Ureter (tissue), 1 donor: ENCODE measurements at regions not wholly inside any gene's neighbourhood (a gene's known extent, or its start where the extent isn't known, plus 50 kb on each side); places are given as distances from the start of the nearest gene placed in this dataset.
A peak's percentile ranks its signal among the peaks of the same experiment; 100 is the strongest.
"Not testable (repeated sequence)": the region's sequence is repeated elsewhere in the genome, so short reads cannot be mapped to it uniquely, and the experiment has no call there.

Experiments used
- DNase-seq: peaks from one replicate; pipeline ENCODE4 v3.0.0-alpha.2; 2020; ENCODE audit warnings: low spot score
- donor health status: DM: yes; HTN: yes; CAD: no.

DNA sequence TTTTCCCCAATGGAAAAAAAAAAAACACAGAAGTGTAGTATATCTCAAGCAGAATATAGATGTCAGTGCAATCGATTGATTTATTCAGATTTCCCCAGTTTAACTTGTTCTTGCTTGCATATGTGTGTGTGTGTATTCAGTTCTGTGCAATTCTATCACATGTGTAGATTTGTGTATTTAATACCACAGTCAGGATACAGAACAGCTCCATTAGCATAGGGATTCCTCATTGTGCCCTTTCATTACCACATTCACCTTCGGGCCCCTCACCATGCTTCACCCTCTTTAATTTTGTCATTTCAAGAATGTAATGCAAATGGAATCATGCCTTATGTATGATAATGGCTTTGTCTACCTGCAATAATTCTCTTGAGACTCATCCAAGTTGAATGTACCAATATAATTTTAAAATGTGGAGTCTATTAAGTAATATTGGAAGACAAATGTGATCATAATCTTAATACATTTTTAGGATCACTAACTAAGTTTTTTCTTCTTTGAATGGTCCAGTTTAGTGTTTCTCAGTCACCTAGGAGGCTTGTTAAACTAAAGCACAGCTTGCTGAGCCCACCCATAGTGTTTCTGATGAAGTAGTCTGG is 187.9 kb downstream of the TENT5A start:
- no peak for DNase-seq

DNA sequence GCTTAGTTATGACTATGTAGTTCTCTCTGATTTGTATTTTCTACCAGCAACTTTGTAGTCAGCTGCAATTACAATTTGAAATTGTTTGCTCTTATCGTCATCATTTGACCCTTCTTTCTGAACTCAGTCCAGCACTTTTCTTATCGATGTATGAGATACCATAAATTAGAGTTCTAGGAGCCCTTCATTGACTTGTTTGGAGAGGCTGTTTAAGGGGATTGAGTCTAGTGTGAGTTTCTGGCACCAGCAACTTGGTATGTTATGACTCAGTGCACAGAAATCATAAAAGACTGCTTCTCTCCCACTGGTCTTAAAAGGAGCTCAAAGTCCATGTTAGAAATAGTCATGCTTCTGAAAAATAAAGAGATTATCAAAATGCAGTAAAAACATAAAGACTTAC is 190.3 kb downstream of the TENT5A start:
- DNase-seq, result no peak

DNA sequence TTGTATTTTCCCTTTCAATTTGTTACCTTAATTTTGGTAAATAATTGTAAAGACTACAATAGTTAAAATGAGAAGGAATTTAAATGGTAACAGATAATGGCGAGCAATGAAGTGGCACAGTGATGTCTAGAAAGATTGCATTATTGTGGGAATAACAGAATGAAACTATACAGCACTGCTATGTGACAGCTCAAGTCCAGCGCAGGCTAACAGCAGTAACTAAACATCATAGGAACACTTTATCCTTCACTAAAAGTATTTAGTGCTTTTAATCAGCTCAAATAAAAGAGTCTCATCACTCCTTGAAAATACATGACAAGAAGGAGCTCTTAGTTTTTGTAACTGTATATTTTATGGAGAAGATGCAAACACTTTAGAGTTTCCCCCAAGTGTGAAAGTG is 190.8 kb downstream of the TENT5A start:
- no peak for DNase-seq

DNA sequence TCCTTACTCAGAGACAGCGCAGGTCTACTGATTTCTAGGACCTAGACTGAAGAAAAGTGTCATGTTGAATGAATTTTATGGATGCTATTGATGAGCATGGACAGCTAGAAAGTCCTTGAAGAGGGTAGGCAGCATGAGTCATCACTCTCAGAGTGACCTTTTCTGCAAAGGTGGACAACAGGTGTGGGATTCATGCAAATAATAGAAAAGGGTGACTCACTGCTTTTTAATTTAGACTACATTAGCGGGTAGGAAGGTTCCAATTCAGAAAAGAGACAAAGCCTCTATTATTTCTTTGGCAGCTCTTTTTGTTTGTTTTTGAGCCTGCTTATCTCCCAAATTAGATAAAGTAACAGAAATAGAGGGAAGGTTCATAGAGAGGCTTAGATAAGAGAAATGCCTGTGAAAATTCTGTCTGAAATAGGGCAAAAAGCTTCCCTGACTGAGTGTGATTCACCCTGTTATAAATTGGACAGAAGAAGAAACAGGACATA is 191.4 kb downstream of the TENT5A start:
- no peak for DNase-seq

DNA sequence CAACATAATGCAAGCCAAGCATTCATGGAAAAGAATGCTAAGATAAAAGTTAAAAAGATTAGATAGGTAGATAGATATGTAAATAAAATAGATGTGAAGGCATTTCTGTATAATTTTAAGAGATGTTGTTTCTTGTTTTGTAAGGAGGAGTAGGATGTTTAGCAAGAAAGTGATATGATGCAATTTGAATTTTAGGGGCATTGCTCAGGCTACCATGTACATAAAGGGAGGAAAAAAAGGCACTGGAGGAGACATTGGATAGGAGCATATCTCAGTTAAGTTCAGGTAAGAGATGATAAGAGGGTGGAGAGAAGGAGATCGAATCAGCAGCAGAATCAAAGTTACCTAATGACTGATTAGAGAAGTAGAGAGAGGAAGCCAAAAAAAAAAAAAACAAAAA is 194.7 kb downstream of the TENT5A start:
- no peak for DNase-seq

DNA sequence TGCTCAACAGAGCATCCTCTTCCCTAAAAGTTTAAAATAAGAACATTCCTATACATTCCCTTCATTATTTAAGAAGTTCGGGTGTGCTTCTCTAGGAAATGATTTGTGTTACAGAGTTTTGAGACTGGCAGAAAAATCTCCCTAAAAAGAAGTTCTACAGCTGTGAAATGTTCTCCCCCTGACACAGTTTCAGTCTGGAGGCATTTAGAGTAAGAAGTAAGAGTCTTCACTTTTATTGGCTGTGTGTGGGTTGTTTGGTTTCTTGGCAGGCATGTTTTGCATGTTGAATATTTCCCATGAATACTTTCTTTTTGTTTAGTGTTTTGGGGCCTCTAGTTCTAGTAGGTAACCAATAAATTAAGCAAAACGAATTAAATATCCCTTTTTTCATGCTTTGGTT is 195.9 kb downstream of the TENT5A start:
- no peak for DNase-seq

DNA sequence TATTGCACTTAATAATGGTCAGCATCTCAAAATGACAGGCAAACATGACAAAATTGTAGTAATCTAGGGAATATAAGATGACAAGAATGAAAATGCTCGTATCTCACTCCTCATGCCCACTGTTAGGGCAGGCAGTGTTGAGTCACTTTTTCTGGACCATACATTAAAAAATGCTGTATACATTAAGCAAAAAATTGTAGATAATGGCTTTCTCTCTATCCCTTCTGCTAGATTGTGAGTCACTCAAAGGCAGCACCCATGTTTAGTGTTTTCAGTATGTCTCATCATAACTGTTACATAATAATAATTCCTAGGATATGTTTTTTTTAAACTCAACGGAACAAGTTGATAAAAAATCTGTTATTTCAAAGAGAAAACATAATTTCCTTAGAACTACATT is 199.3 kb downstream of the TENT5A start:
- no peak for DNase-seq

DNA sequence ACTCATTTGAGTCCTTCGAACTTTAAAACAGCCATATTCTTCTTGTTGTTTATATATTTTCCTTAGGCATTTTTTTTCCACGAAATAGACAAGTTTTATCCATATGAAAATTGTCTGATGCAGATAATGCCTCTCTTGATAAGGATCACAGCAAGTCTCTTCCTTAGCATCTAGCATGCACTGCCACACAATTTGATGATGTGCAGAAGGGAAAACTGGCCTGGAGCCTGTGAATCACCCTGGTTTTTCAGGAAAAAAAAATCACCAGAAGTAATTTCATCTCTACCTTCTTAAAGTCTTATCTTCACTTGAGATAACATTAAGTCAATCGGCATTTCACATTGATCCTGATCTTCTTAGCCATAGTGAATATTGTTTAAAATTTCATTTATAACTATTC is 199.8 kb downstream of the TENT5A start:
- DNase-seq, result no peak

DNA sequence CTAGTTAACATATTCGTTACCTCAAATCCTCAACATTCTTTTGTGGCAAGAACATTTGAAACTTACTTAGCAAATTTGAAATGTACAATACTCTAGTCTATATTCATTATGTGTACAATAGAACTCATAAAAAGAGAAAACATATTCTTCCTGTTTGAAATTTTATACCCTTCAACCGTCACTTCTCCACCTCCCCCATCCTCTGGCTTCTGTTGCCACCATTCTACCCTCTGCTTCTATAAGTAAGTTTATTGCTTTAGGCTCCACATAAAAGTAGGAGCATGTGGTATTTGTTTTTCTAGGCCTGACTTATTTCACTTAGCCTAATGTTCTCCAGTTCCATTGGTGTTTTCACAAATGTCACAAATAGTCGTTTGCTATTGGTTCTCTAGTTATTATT is 205.3 kb downstream of the TENT5A start:
- DNase-seq, result no peak

DNA sequence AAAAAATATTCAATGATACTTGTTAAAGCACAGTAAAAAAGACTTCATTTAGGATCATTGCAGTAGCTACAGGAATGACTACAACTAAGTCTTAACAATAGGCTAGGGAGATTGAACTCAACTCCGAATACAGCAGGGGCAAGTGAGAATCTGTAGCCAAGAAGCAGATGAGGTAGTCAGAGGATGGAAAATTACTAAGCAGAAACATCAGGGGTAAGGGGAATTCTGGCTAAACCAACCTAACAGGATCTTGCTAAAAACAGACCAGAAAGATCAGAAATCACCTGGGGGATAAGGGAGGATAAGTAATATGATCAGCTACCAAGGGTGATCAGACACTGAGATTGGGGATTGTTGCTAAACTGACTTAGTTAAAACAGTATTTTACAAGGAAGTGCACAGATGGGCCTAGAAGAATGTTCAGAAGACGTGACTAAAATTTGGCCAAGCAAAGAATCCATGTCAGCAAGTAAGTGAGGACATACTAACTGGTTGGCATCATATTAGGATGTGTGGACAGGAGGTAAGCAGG is 217.5 kb downstream of the TENT5A start:
- DNase-seq, result no peak

DNA sequence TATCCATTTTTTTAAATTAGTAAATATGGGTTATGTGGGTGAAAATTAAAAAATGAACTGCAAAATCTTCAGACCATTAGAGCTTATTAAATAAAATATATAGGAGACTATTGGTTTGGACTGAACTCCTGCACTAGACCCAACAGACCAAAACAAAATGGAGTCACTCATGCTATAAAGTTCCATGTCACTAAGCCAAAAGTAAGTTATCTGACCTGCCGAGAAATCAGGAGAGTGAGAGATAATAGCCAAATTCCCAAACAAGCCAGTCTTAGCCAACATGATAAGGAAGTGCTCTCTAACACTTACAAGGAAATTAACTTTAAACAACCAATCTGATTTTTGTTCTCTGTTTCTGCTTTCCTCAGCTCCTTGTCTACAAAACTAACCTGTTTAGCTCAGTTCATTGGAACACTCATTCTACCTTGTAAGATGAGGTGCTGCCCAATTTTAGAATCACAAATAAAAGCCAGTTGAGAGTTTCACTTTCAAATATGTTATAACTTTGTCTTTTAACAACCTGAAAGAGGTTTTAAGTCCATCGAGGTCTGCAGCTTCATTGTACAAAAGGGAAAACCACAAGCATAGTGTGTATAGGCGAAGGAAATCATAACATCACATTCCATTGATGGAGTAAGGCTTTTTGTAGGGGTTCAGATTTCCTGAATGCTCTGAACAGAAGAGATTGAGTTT is 220.5 kb downstream of the TENT5A start:
- no peak for DNase-seq

DNA sequence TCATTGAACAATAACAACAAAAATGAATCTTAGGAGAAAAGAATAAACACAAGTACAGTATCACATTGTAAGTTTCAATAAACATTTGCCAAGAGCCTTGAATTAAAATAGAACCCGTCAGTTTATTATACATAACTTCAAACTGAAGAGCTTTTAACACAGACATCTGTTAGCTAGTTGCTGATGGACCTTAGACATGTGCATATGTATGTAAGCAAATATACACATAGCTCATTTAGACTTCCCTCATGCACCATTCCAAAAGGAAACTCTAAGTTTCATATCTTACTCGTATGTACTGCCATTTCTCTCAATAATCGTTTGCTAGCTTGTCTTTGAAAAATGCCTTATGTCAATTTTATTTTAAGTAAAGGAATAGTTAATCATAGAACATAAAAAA is 235.0 kb downstream of the TENT5A start:
- DNase-seq, result no peak

DNA sequence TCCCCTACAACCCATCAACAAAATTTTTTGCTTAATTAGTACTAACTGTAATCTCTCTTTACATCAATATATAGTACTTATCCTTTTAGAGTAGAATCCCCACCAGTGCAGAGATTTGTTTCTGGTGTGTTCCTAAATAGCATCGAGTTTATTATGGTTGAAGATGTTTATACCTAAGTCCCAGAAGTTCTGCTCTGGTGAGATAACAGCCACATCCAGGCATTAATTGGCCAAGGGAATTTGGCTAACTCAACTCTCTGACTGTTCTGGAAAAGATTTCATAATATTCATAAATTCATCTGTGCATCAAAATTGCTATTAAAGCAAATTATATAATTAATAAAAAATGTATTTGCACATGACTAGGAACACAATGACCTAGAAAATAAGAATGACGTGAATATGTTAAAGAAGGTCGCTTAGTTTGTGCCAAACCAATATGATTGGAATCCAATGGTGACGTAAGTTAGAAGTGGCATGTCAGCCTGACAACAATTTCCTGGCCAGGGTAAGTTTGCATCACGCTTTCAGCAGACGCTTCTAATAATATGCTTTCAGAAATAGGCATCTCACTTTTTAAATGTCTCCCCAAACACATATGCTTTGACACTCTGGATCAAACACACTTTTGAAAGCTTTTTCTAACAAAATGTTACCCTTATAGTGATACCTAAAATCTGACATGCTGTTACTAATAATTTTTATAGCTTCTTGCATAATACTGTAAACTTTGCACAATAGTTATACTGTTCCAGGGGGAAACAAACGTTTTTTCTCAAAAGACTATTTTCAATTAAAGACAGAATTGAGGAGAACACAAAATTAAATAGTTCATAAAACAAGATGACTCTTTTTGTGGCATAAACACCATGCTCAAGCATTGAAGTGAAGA is 236.7 kb downstream of the TENT5A start:
- DNase-seq, result no peak

DNA sequence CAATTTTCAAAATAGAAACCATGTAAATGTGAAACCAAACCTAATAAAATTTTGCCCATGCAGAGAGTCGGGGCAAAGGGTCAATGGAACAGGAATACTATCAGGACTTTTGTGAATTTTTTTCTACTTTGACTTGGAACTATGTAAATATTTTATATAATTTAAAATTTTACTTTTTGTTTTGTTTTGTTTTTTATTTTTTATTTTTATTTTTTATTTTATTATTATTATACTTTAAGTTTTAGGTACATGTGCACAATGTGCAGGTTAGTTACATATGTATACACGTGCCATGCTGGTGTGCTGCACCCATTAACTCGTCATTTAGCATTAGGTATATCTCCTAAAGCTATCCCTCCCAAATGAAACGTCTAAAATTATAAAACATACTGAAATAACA is 238.3 kb downstream of the TENT5A start:
- not testable (repeated sequence) for DNase-seq

DNA sequence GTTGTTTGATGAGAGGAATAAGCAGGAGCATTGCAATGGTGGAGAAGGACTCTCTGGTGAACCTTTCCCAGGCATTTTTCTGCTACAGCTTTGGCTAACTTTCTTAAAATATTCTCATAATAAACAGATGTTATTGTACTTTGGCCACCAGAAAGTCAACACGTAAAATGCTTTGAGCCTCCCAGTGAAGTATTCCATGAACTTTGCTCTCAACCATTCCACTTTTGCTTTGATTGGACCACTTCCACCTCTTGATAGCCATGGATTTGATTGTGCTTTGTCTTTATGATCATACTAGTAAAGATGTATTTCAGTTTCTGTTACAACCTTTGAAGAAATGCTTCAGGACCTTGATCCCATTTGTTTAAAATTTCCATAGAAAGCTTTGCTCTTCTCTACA is 241.1 kb downstream of the TENT5A start:
- DNase-seq, result no peak

DNA sequence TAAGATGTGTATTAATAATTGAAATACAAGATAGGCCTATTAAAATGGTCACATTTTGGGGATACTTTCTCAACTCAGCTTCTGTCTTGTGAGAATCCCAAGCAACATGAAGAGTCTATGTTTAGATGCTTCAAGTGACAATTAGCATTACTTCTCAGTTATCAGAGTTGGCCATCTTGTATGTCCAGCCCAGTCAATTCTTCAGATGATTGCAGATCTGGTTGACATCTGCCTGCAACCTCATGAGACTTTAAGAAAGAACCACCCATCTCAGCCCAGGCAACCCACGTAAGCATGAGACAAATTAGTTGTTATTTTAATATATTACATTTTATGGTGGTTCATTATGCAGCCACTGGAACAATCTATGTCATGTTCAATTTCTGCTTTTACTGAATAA is 256.5 kb downstream of the TENT5A start:
- DNase-seq, result no peak

DNA sequence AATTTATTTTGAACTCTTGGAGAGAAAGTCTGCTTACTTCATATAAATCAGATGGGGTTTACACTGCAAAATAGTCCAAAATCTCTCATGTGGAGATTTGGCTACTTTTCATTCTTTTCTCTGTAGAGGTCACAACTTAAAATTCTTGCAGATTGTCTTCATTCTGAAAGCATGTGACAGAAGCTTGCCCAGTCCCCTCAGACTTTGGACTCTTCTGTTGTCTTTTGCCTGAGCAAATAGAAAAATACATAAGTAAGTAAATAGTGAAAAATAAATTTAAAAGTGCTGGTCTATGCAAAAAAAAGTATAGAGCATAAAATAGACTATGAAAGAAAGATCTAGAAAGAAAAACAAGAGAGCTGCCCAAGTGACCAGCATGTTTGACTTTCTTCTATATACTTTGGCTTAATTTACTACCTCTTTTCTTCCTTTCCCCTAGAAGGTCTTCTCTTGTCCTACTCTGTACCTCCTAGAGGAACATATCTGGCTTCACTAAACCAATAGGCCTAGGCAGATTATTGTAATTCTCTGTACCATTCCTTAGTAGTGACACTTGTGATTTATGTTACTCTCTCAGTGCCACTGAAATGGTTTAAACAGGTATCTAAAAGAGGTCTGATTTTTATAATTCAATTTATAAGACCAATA is 260.9 kb downstream of the TENT5A start:
- no peak for DNase-seq

DNA sequence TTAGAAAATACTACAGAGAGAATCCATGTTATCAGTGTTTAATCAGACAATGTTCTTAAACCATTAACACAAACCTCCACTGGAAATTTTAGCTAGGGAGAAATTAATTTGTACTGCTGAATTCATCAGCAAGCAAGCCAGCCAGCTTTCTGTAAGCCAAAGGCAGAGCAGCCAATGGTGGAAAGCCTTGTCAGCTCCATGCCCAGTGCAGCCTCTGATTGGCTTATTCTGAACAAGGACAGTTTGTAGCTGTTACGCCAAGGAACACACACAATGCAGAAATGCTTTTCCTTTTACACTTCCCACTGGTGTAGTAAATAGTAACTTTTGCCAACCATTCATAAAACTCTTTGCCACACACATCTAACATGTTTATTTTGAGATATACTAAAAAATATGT is 265.0 kb downstream of the TENT5A start:
- DNase-seq, result peak; percentile 48

DNA sequence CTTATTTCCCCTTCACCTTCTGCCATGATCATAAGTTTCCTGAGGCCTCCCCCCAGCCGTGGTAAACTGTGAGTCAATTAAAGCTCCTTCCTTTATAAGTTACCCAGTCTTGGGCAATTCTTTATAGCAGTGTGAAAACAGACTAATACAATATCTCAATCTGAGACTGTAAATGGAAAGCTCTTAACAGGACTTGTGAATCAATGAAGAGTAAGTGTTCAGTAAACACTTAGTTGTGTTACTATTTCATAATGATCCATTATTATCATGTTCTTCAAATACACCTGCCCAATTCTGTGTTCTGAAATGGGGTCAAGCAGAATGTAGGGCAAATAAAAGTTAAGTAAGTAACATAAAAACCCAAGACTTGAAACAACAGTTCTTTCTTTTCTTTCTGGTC is 266.2 kb downstream of the TENT5A start:
- DNase-seq, result no peak

DNA sequence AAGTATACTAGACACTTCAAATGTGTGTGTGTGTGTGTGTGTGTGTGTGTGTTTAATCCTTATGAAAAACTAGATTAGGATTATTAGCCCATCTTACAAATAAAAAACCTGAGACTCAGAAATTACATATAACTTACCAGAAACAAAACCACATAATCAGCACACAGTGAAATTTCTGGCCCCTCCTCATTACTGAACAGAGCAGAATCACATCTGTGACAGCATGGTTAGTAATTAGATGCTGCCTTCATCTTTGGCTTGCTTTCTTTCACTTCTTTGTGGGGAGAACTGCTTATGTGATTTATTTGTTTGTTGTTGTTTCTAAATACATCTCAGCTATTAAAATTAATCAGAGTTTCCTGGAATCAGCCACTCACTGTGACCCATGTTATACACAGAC is 267.1 kb downstream of the TENT5A start:
- no peak for DNase-seq

DNA sequence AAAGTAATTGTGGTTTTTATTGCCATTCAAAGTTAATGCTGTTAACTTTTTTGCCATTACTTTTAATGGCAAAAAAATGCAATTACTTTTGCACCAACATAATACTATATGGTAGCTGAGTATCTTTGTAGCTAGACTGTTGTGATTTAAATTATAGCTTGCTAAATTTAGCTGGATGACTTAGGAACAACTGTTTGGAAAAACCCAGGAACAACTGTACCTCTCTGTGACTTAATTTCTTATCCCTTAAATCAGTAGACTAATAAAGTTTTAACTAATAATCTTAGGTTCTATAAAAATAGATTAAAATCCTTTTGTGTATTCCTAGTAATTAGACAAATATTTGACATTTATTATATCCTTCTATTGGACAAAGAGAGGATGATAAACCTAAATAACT is 268.2 kb downstream of the TENT5A start:
- no peak for DNase-seq

DNA sequence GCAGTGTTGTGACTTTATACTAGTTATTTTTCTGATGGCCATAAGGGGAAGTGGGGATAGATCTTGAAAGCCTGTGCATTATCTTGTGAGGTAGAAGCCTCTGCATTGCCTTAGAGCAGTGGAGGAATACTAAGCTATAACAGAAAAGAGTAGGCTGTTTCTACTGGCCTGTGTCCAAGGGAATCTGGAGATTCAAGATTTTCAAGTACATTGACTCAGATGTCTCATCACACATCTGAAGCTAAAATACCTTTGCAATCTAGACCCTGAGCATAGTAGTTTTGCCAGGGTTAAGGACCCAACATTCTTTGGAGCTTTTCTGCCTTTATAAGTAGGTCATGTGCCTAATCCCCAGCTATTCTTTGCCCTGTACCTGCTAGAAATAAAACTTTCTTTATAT is 272.3 kb downstream of the TENT5A start:
- DNase-seq, result no peak
